SU-DHL-6 (cell line): ENCODE measurements at regions not wholly inside any gene's neighbourhood (a gene's known extent, or its start where the extent isn't known, plus 50 kb on each side); places are given as distances from the start of the nearest gene placed in this dataset.

ENCODE experiments used
- H2AFZ ChIP-seq: fragments of 200-600 bp; sonication (generic); 2 replicates; pipeline ENCODE4 v1.6.1; 2014; ENCODE audit warnings: low read depth, mild to moderate bottlenecking, moderate library complexity, mixed read lengths, antibody characterized with exemption, low read length; ENCODE audit not compliant: severe bottlenecking
- H3F3A ChIP-seq: fragments of 200-600 bp; shearing (Covaris generic); 2 replicates; pipeline ENCODE4 v1.6.0; 2016; ENCODE audit warnings: antibody characterized with exemption, mild to moderate bottlenecking; ENCODE audit not compliant: insufficient read depth
- H3K27ac ChIP-seq: fragments of 200-600 bp; sonication (generic); 2 replicates; pipeline ENCODE4 v1.5.1; 2016; ENCODE audit warnings: low read depth, mild to moderate bottlenecking, low read length, moderate library complexity, mixed read lengths
- H3K27me3 ChIP-seq: fragments of 200-600 bp; sonication (generic), shearing (Covaris generic); 2 replicates; pipeline ENCODE4 v1.6.0; 2014; ENCODE audit warnings: mild to moderate bottlenecking, low read length
- H3K36me3 ChIP-seq: fragments of 200-600 bp; sonication (generic); 2 replicates; pipeline ENCODE4 v1.6.1; 2014; ENCODE audit warnings: mild to moderate bottlenecking, low read length, mixed read lengths
- H3K4me2 ChIP-seq: fragments of 300-600, 200-600 bp; shearing (Covaris generic), sonication (generic); 2 replicates; pipeline ENCODE4 v1.6.0; 2014; ENCODE audit warnings: low read length, low read depth, mild to moderate bottlenecking; ENCODE audit not compliant: poor library complexity, severe bottlenecking
- H3K4me3 ChIP-seq: fragments of 200-600 bp; sonication (generic); 2 replicates; pipeline ENCODE4 v1.5.1; 2014; ENCODE audit warnings: antibody characterized with exemption, low read length, mild to moderate bottlenecking, mixed read lengths; ENCODE audit not compliant: insufficient read depth, poor library complexity, severe bottlenecking
- H3K79me2 ChIP-seq: fragments of 200-600 bp; sonication (generic); 2 replicates; pipeline ENCODE4 v1.6.1; 2014; ENCODE audit warnings: mild to moderate bottlenecking, low read length, moderate library complexity; ENCODE audit not compliant: insufficient read depth
- H3K9ac ChIP-seq: fragments of 200-600 bp; sonication (generic); 2 replicates; pipeline ENCODE4 v1.7.0; 2014; ENCODE audit warnings: mild to moderate bottlenecking, low read length
- H3K9me2 ChIP-seq: fragments of 200-600 bp; sonication (generic); replicated peaks from 2 replicates; pipeline ENCODE4 v1.6.1; 2014; ENCODE audit warnings: low read length; ENCODE audit not compliant: insufficient read depth
- H3K9me3 ChIP-seq: fragments of 200-600 bp; sonication (generic); 2 replicates; pipeline ENCODE4 v1.6.1; 2014; ENCODE audit warnings: low read length, mixed read lengths; ENCODE audit not compliant: insufficient read depth
- H4K20me1 ChIP-seq: fragments of 200-600 bp; sonication (generic); 2 replicates; pipeline ENCODE4 v1.6.1; 2014; ENCODE audit warnings: low read depth, mild to moderate bottlenecking, antibody characterized with exemption, low read length, moderate library complexity, mixed read lengths
- CTCF ChIP-seq: fragments of 200-600 bp; sonication (generic); IDR thresholded peaks from one replicate; pipeline ENCODE4 v1.5.1; 2017; ENCODE audit warnings: antibody characterized with exemption, mild to moderate bottlenecking, low read length, moderate library complexity; ENCODE audit not compliant: insufficient read depth, poor library complexity, severe bottlenecking
- EZH2phosphoT487 ChIP-seq: fragments of 200-600 bp; sonication (generic), shearing (Covaris generic); conservative IDR thresholded peaks from 2 replicates; pipeline ENCODE4 v1.6.1; 2018; ENCODE audit warnings: mild to moderate bottlenecking, antibody characterized with exemption, low read length, moderate library complexity, mixed read lengths

GRCh38 chr4:27789773-27790172, 929.1 kb downstream of the STIM2 start:
- H3K27ac ChIP-seq = no peak overlapping the region
- no peaks in the 10 kb centered on the region for H3K27me3 ChIP-seq
- H3K9ac ChIP-seq = no peak overlapping the region
- H3K4me3 ChIP-seq = no peak overlapping the region
- no peaks in the 10 kb centered on the region for H3K79me2 ChIP-seq
- no peaks in the 10 kb centered on the region for H3K36me3 ChIP-seq
- no peaks in the 10 kb centered on the region for H3K9me3 ChIP-seq
- no peak overlapping the region for H3K4me2 ChIP-seq
- H3F3A ChIP-seq = no peaks in the 10 kb centered on the region
- H2AFZ ChIP-seq = no peak overlapping the region
- no peak for TF ChIP-seq EZH2phosphoT487
- TF ChIP-seq CTCF = no peak
- H3K9me2 ChIP-seq = no peaks in the 10 kb centered on the region
- H4K20me1 ChIP-seq = no peaks in the 10 kb centered on the region

- Histone ChIP-seq H3K36me3 (no peaks in the 10 kb centered on the region), H2AFZ (no peak overlapping the region), H3F3A (no peaks in the 10 kb centered on the region), H4K20me1 (no peaks in the 10 kb centered on the region), H3K27ac (no peak overlapping the region), H3K9me3 (no peaks in the 10 kb centered on the region), H3K9ac (no peak overlapping the region), H3K9me2 (no peaks in the 10 kb centered on the region), H3K79me2 (no peaks in the 10 kb centered on the region), H3K4me3 (no peak overlapping the region), H3K4me2 (no peak overlapping the region), H3K27me3 (no peaks in the 10 kb centered on the region)
- no peak for TF ChIP-seq EZH2phosphoT487
- no peak for TF ChIP-seq CTCF
These were observed 930.3 kb downstream of the STIM2 start for GRCh38 chr4:27790911-27791310.

- TF ChIP-seq CTCF = no peak
- TF ChIP-seq EZH2phosphoT487 = no peak
- no peak overlapping the region for H3K4me2 ChIP-seq
- no peaks in the 10 kb centered on the region for H3K36me3 ChIP-seq
- no peaks in the 10 kb centered on the region for H3K9me3 ChIP-seq
- no peak overlapping the region for H2AFZ ChIP-seq
- H3K4me3 ChIP-seq = no peak overlapping the region
- H4K20me1 ChIP-seq = no peaks in the 10 kb centered on the region
- no peaks in the 10 kb centered on the region for H3K27me3 ChIP-seq
- no peak overlapping the region for H3K9ac ChIP-seq
- H3K27ac ChIP-seq = no peak overlapping the region
- no peaks in the 10 kb centered on the region for H3K9me2 ChIP-seq
- no peaks in the 10 kb centered on the region for H3F3A ChIP-seq
- no peaks in the 10 kb centered on the region for H3K79me2 ChIP-seq
These were observed 931.0 kb downstream of the STIM2 start for GRCh38 chr4:27791640-27792039.
